ENCODE measurements at regions not wholly inside any gene's neighbourhood (a gene's known extent, or its start where the extent isn't known, plus 50 kb on each side); places are given as distances from the start of the nearest gene placed in this dataset.

DNA sequence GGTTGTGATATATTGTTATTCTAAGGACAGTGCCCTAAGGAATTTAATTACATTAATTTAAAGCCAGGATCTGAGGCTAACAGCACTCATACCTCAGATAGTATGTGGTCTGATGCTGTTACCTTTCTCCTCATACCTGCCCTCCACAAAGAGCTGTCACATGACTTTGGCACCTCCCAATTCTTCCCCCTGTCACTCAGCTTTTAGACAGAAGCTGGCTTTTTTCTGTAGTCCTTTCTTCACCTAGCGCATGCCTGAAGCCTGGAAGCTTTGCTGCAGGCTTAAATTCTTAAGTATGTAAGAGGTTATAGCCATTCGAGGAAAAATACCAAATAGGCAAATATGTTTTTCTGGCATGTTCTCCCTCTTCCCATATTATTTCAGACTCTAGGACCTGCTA, 61.0 kb upstream of the ADAMTS19 start:
- DNase-seq (ENCODE audit: low spot score) = no peak
- no peak for TF ChIP-seq EZH2phosphoT487 (IDR thresholded peaks at IDR 0.05; ENCODE audit: borderline replicate concordance, low read depth, low read length)
- no peak overlapping the region for H3K4me3 ChIP-seq (ENCODE audit: low read depth, low read length, poor library complexity, severe bottlenecking)
- CTCF ChIA-PET (ENCODE audit: unreplicated experiment) = no interaction called here
- H2AFZ ChIP-seq (ENCODE audit: low read length) = no peak overlapping the region
- no peaks in the 10 kb centered on the region for H3K79me2 ChIP-seq (ENCODE audit: insufficient read depth, low read depth, low read length)
- intact Hi-C loops (cut with micrococcal nuclease; ENCODE audit: unreplicated experiment) = no loop called here
- no peaks in the 10 kb centered on the region for H4K20me1 ChIP-seq (ENCODE audit: insufficient read depth, low read length)
- H3K36me3 ChIP-seq (ENCODE audit: insufficient read depth, low read length) = no peaks in the 10 kb centered on the region
- H3K9me2 ChIP-seq (ENCODE audit: insufficient read depth, low read length) = no peaks in the 10 kb centered on the region
- no TSS peak for BruUV-seq (replicated peaks)
- POLR2A ChIA-PET = interaction anchor here (0.6 kb wide), 1 partner anchor 37 kb away, joined by 3 read pairs; no protein-coding TSS in a partner anchor
- H3K9me3 ChIP-seq (ENCODE audit: low read length) = no peaks in the 10 kb centered on the region
- H3K4me1 ChIP-seq (ENCODE audit: insufficient read depth, low read length, poor library complexity, severe bottlenecking) = no peaks in the 10 kb centered on the region
- H3K27ac ChIP-seq (ENCODE audit: low read depth, low read length, poor library complexity, severe bottlenecking) = no peak overlapping the region
- H3K4me2 ChIP-seq (ENCODE audit: low read length) = no peak overlapping the region

DNA sequence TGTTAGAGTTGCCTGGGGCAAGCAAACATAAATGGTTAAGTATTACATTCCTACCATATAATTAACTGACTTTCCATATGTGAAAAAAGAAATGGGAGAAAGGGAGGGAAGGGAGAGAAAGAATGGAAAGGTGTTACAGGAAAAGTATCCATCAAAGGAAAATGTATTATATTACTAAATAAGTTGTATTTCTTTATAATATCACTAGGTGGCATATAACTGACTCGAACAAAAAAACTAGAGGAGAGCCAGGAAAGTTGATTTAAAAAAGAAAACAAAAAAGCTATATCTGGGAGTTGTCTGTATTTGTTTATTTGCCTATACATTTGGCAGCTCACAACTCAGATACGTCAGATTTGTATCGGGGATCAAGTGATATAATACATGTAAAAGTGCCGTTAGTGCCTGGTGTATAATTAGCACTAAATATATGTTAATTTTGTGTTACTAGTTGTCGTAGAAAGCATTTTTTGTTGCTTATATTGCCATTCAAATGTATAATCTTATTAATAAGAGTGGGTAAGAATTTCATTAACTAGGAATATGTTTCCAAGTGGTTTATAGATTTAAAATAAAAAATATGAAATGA, 59.6 kb upstream of the ADAMTS19 start:
- Histone ChIP-seq H3K4me1 (ENCODE audit: insufficient read depth, low read length, poor library complexity, severe bottlenecking) (no peaks in the 10 kb centered on the region), H3K27ac (ENCODE audit: low read depth, low read length, poor library complexity, severe bottlenecking) (no peak overlapping the region), H4K20me1 (ENCODE audit: insufficient read depth, low read length) (no peaks in the 10 kb centered on the region), H2AFZ (ENCODE audit: low read length) (no peak overlapping the region), H3K79me2 (ENCODE audit: insufficient read depth, low read depth, low read length) (no peaks in the 10 kb centered on the region), H3K36me3 (ENCODE audit: insufficient read depth, low read length) (no peaks in the 10 kb centered on the region), H3K9me2 (ENCODE audit: insufficient read depth, low read length) (no peaks in the 10 kb centered on the region), H3K9me3 (ENCODE audit: low read length) (no peaks in the 10 kb centered on the region), H3K4me2 (ENCODE audit: low read length) (no peak overlapping the region), H3K4me3 (ENCODE audit: low read depth, low read length, poor library complexity, severe bottlenecking) (no peak overlapping the region)
- no peak for DNase-seq (ENCODE audit: low spot score)
- ChIA-PET POLR2A (no interaction called here), CTCF (ENCODE audit: unreplicated experiment) (no interaction called here)
- BruUV-seq (replicated peaks) = no TSS peak
- intact Hi-C loops (cut with micrococcal nuclease; ENCODE audit: unreplicated experiment) = no loop called here
- TF ChIP-seq, protein P1, sequence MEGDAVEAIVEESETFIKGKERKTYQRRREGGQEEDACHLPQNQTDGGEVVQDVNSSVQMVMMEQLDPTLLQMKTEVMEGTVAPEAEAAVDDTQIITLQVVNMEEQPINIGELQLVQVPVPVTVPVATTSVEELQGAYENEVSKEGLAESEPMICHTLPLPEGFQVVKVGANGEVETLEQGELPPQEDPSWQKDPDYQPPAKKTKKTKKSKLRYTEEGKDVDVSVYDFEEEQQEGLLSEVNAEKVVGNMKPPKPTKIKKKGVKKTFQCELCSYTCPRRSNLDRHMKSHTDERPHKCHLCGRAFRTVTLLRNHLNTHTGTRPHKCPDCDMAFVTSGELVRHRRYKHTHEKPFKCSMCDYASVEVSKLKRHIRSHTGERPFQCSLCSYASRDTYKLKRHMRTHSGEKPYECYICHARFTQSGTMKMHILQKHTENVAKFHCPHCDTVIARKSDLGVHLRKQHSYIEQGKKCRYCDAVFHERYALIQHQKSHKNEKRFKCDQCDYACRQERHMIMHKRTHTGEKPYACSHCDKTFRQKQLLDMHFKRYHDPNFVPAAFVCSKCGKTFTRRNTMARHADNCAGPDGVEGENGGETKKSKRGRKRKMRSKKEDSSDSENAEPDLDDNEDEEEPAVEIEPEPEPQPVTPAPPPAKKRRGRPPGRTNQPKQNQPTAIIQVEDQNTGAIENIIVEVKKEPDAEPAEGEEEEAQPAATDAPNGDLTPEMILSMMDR (conservative IDR thresholded peaks at IDR 0.05; ENCODE audit: low read length) = peak; percentile 67
- no peak for TF ChIP-seq EZH2phosphoT487 (IDR thresholded peaks at IDR 0.05; ENCODE audit: borderline replicate concordance, low read depth, low read length)

DNA sequence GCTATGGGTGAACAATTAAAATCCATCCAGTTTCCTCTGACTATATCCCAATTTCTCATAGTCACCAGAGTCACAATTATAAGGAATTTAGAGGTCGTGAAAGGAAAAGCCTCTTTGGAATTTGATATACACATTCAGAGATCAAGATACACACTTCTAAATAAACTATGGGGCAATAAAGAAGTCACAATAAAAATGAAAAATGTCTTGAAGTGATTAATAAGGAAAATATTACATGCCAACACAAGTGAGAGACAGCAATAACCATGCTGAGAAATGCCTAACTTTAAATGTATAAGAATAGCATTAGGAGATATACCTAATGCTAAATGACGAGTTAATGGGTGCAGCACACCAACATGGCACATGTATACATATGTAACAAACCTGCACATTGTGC, 54.9 kb upstream of the ADAMTS19 start:
- ChIA-PET POLR2A (interaction anchor here (0.6 to 0.7 kb wide), 2 partner anchors 30 to 46 kb away, joined by 3 read pairs; no protein-coding TSS in a partner anchor), CTCF (ENCODE audit: unreplicated experiment) (no interaction called here)
- no peak overlapping the region for H2AFZ ChIP-seq (ENCODE audit: low read length)
- no peak overlapping the region for H3K4me2 ChIP-seq (ENCODE audit: low read length)
- no peaks in the 10 kb centered on the region for H3K79me2 ChIP-seq (ENCODE audit: insufficient read depth, low read depth, low read length)
- H3K4me3 ChIP-seq (ENCODE audit: low read depth, low read length, poor library complexity, severe bottlenecking) = no peak overlapping the region
- H3K36me3 ChIP-seq (ENCODE audit: insufficient read depth, low read length) = no peaks in the 10 kb centered on the region
- intact Hi-C loops (cut with micrococcal nuclease; ENCODE audit: unreplicated experiment) = no loop called here
- TF ChIP-seq, protein P1 (conservative IDR thresholded peaks at IDR 0.05; ENCODE audit: low read length) = no peak
- TF ChIP-seq EZH2phosphoT487 (IDR thresholded peaks at IDR 0.05; ENCODE audit: borderline replicate concordance, low read depth, low read length) = no peak
- BruUV-seq (replicated peaks) = no TSS peak
- no peaks in the 10 kb centered on the region for H3K9me3 ChIP-seq (ENCODE audit: low read length)
- H4K20me1 ChIP-seq (ENCODE audit: insufficient read depth, low read length) = no peaks in the 10 kb centered on the region
- no peaks in the 10 kb centered on the region for H3K4me1 ChIP-seq (ENCODE audit: insufficient read depth, low read length, poor library complexity, severe bottlenecking)
- DNase-seq (ENCODE audit: low spot score) = no peak
- H3K9me2 ChIP-seq (ENCODE audit: insufficient read depth, low read length) = no peaks in the 10 kb centered on the region
- no peak overlapping the region for H3K27ac ChIP-seq (ENCODE audit: low read depth, low read length, poor library complexity, severe bottlenecking)

All from OCI-LY7 (cell line).